GM13977 (cell line): ENCODE measurements at regions not wholly inside any gene's neighbourhood (a gene's known extent, or its start where the extent isn't known, plus 50 kb on each side); places are given as distances from the start of the nearest gene placed in this dataset.

Experiments
- DNase-seq: peaks from one replicate; pipeline ENCODE4 v3.0.0; 2012; ENCODE audit warnings: low spot score
- CTCF ChIP-seq: IDR thresholded peaks from 2 replicates; pipeline ENCODE4 v1.5.1; 2012; ENCODE audit warnings: mild to moderate bottlenecking, control low read depth; ENCODE audit not compliant: insufficient read depth; ENCODE audit errors: extremely low read depth, missing control alignments
- in situ Hi-C: fragments of 300-500 bp; cut with MboI; formaldehyde crosslinking; loops from one replicate; pipeline ENCODE4 v1.12.0; 2022; ENCODE audit warnings: low sequenced_read_pairs, low pct_unique_long_range_greater_than_20kb, mixed read lengths, inconsistent platforms; ENCODE audit not compliant: unreplicated experiment

GRCh38 chr10:34931216-34931615 is 116.1 kb upstream of the PARD3 start:
- no peak for DNase-seq
- TF ChIP-seq CTCF: no peak
- in situ Hi-C loops: no loop called here

GRCh38 chr10:34922138-34922537 is 107.0 kb upstream of the PARD3 start:
- no peak for TF ChIP-seq CTCF
- in situ Hi-C loops: no loop called here
- no peak for DNase-seq

- no peak for DNase-seq
- in situ Hi-C loops: no loop called here
- TF ChIP-seq CTCF: no peak
Measured at GRCh38 chr10:34920578-34920977, 105.5 kb upstream of the PARD3 start.

DNA sequence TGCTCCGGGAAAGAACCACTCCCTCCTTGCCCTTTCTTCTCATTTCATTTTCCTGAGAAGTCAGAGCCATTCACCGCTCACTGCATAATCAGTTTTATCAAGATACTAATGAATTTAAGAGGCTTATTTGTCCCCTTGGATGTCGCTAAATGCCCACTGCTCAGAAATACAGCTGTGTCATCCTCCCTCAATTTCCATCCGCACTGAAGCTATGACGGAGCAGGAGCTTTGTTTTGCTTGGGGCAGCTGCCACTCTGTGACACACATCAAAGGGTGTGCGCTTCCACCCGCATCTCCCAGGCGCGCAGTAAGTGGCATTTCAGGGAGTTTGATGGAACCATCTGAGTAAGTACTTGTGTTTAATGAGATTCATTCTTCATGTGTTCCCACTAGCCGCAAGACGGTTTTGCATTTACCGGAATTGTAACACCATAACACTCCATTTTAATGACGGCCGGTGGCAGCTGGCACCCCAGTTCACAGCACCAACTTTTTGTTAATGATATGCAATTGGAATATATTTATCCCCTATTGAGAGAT is 103.8 kb upstream of the PARD3 start:
- no peak for TF ChIP-seq CTCF
- in situ Hi-C loops: no loop called here
- no peak for DNase-seq

GRCh38 chr10:34918060-34918775 is 103.1 kb upstream of the PARD3 start:
- no peak for DNase-seq
- in situ Hi-C loops: no loop called here
- TF ChIP-seq CTCF: no peak

DNA sequence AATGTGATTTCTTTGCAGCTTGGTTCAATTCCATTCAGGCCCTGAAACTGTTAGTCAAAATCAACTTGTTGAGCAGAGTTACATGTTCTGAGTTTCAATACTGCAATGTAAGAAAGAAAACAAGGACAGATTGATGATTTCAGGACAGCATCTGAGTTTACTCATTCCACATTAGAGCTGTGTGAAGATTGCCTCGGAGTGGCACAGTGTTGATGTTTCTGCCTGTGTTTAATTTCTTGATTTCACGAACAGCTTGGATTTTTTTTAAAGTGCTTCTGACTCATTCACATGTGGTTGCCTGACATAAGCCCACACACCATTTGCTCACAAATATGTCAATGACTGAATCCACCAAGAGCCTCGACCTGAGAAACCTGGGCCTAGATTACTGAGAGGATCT is 101.2 kb upstream of the PARD3 start:
- DNase-seq: no peak
- TF ChIP-seq CTCF: no peak
- in situ Hi-C loops: no loop called here
